ENCODE measurements at regions not wholly inside any gene's neighbourhood (a gene's known extent, or its start where the extent isn't known, plus 50 kb on each side); places are given as distances from the start of the nearest gene placed in this dataset.

DNA sequence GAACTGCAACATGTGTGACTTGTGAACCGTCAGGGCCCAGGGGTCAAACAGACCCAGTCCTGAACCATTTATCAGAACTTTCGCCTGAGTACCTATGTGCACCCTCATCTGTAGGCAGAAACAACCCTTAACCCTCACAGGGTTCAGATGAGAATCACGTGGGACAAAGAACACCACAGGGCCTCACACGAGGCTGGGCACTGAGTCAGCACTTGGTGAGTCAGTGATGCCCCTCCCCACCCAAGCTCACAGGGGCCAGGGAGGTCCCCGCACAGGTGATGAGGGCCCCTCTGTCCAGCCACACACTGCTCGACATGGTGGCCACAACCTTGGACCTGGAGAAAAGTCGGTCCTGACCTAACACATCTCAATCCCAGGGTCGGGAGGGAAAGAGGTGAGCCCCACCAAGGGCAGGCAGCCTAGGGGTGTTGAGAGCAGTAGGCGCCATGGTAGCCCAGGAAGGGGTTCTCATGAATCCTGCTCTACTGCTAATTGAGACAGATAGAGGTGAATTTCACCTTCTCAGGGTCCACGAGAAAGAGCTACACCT is 176.4 kb downstream of the SHANK2 start:
- TF ChIP-seq, protein P1, sequence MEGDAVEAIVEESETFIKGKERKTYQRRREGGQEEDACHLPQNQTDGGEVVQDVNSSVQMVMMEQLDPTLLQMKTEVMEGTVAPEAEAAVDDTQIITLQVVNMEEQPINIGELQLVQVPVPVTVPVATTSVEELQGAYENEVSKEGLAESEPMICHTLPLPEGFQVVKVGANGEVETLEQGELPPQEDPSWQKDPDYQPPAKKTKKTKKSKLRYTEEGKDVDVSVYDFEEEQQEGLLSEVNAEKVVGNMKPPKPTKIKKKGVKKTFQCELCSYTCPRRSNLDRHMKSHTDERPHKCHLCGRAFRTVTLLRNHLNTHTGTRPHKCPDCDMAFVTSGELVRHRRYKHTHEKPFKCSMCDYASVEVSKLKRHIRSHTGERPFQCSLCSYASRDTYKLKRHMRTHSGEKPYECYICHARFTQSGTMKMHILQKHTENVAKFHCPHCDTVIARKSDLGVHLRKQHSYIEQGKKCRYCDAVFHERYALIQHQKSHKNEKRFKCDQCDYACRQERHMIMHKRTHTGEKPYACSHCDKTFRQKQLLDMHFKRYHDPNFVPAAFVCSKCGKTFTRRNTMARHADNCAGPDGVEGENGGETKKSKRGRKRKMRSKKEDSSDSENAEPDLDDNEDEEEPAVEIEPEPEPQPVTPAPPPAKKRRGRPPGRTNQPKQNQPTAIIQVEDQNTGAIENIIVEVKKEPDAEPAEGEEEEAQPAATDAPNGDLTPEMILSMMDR (IDR thresholded peaks at IDR 0.05; ENCODE audit: insufficient read depth, low read length, poor library complexity, severe bottlenecking): no peak
- no peak for TF ChIP-seq EZH2phosphoT487 (conservative IDR thresholded peaks at IDR 0.05; ENCODE audit: low read length)
